GM18511 (cell line): ENCODE measurements at regions not wholly inside any gene's neighbourhood (a gene's known extent, or its start where the extent isn't known, plus 50 kb on each side); places are given as distances from the start of the nearest gene placed in this dataset.
"Not testable (repeated sequence)": the region's sequence is repeated elsewhere in the genome, so short reads cannot be mapped to it uniquely, and the experiment has no call there.

Source experiments
- ATAC-seq: cut with Tn5 transposase; IDR thresholded peaks from one replicate; pipeline ENCODE4 v1.9.1; 2021; ENCODE audit warnings: mild to moderate bottlenecking, moderate library complexity; ENCODE audit not compliant: unreplicated experiment

- ATAC-seq, result no peak
These were observed 600.7 kb upstream of the USP24 start for GRCh38 chr1:55815745-55816455.

GRCh38 chr1:55814967-55815366 is 599.8 kb upstream of the USP24 start:
- ATAC-seq, result no peak

DNA sequence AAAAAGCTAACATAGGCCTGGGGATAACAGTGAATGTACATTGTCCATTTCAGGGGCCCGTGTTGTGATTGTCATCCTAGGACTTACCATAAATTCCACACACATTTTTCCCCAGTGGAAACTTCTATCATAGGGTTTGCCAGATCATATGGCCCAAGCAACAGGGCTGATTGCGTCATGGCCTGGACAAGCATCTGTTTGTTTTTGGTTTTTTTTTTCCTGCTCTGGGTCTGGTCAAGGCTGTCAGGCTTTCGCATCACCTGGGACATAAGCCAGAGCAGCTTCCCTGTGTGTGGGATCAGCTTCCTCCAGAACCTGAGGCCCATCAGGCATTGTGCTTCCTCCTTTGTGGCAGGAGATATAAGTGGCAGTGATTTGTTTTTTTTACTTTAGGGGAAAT is 598.5 kb upstream of the USP24 start:
- no peak for ATAC-seq

- ATAC-seq, result no peak
These were observed 597.1 kb upstream of the USP24 start for GRCh38 chr1:55812281-55812680.

- ATAC-seq, result no peak
These were observed 593.1 kb upstream of the USP24 start for GRCh38 chr1:55808263-55808662.

DNA sequence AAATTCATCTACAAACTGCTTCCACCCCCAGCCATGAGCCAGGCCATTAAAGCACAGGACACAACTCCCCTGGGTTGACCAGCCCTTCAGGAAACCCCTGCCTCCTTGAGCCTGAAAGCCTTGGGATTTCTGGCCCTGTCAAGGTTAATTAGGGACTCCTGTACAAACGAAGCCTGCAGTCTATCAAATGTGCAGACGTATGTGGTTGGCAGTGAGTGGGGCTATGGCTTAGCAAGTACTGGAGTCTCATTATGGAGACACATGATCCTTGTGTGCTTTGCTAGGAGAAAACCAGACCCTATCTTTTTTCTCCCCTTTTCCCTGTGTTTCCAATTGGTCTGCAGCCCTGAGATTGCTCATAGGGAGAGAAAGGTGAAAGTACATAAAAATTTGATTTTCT is 588.3 kb upstream of the USP24 start:
- ATAC-seq, result no peak

- no peak for ATAC-seq
These were observed 586.3 kb upstream of the USP24 start for GRCh38 chr1:55801481-55801880.

DNA sequence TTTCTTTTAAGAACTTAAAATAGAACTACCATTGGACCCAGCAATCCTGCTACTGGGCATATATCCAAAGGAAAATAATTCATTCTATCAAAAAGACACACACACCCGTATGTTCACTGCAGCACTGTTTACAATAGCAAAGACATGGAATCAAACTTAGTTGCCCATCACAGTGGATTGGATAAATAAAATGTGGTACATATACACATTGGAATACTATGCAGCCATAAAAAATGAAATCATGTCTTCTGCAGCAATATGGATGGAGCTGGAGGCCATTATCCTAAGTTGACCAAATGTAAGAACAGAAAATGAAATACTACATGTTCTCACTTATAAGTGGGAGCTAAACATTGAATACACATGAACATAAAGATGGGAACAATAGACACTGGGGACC is 585.3 kb upstream of the USP24 start:
- no peak for ATAC-seq

DNA sequence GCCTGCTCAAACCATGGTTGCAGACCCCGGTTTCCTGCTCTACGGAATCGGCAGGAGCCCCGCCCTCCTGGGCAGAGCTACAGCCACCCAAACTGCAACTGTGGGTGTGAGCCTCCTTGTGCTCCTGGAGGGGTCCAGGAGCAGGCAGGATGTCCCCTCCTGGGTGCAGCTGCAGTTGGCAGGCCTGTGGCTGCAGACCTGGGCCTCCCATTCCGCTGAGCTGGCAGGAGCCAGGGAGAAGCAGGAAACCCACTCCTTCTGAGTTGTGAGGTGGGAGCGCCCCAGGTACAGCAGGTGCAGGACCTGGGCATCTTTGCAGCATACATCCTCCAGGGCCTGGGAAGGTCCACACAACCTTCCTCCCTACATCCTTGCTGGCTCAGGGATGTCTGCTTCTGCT is 578.7 kb upstream of the USP24 start:
- ATAC-seq, result no peak

GRCh38 chr1:55792870-55793269 is 577.7 kb upstream of the USP24 start:
- ATAC-seq, result no peak

- ATAC-seq, result no peak
These were observed 574.3 kb upstream of the USP24 start for GRCh38 chr1:55789466-55789865.

DNA sequence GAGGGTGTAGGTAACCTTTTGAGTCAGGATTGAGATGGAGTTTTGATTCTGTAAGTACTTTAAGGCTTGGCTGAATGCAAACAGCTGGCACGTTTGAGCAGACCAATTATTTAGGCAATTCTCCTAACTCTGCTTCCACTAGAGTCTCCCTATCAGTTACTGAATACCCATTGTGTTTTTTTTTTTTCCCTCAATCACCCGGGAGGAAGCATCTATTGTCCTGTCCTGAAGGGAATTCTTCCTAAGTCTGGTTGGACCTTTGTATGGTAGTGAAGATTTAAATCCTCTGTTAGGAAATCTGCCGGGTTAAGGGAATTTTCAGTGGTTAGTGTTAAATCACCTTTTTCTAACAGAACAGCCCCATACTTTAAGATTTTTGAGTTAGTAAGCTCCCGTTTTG is 571.2 kb upstream of the USP24 start:
- no peak for ATAC-seq

DNA sequence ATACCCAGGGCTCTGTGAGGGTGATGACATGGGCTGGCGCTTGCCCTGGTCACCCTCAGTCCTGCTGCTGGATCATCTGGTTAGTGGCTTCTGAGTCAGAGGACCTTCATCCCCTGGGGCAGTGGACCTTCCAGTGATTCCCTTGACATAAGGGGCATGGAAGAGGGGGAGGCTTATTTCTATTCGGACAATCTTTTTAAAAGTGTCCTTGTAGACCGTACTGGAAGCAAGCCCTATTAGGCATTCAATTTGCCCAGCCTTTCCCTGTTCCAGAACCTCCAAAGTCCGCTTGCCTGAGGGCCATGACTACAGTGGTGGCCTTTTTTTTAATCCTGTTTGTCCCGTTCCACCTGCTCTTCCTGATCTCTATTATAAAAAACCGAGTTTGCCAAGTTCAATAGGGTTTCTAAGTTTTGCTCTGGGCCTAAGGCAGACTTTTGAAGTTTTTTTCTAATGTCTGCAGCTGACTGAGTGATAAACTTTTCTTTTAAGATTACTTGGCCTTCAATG is 569.8 kb upstream of the USP24 start:
- ATAC-seq, result not testable (repeated sequence)

GRCh38 chr1:55781944-55782482 is 566.8 kb upstream of the USP24 start:
- no peak for ATAC-seq

GRCh38 chr1:55781003-55781402 is 565.8 kb upstream of the USP24 start:
- ATAC-seq, result no peak

DNA sequence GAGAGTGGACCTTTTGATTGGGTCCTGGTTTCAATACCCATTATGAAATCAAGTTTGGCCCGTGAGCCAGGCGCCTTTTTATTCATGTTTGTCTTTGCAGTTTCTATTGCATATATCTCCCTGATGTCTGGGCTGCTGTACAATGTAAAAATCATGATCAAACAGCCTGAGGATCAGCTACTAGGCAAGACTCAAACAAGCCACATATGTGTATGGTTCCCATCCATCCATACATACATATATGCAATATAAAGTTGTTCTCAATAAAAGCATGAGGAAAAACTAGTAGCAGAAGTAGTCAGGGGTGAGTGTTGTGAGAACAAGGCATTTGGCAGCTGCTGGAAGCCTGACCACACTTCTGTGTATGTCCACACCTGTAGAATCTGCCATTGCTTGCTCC is 562.4 kb upstream of the USP24 start:
- no peak for ATAC-seq

DNA sequence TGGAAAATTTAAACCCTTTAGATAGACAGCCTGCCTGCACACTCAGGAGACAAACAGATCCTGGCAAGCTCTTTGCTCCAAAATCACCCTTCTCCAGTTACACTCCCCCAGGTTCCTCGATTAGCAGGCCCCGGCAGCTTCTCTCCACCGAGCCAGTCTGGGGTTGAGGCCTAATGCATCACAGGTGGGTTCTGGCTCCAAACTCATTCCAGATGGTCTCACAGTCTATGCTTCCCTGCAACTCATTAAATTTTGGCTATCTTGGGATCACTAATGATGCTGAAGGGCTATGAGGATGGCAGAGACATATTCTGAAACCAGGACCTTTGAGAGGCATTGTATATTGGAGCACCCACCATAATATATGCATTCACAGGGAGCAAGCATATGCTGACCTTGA is 559.8 kb upstream of the USP24 start:
- ATAC-seq, result no peak

- no peak for ATAC-seq
These were observed 559.3 kb upstream of the USP24 start for GRCh38 chr1:55774446-55774845.

DNA sequence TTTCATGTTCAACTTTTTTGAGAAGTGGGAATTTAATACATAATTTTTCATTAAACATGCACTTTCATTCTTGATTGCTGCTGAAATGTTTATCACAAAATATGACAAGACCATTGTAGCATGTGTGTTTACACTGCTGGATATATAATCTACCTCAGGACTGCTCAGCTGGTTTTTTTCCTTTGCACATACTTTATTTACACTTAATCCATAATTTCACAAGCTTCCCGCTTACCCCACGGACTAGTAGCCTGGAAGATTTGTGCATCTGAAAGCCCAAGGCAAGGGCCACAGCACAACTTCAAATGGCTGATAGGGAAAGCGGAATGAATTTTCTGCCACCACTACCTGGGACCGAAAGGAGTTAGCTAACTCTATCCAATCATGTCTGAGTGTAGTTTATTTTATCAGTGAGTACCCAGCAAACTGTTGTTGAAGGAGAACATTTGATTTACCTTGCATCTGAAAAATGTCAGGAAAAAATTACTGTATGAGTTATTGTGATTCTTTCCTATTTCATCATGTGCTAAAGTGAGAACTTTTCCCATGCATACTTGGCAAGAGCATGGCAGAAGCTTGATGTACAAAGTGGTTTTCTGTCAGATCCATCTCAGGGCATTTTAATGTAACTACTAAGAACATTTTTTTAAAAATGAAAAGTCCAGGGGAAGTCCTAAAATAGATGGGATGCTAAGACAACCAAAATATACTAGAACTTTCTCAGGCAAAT is 558.2 kb upstream of the USP24 start:
- ATAC-seq, result no peak

DNA sequence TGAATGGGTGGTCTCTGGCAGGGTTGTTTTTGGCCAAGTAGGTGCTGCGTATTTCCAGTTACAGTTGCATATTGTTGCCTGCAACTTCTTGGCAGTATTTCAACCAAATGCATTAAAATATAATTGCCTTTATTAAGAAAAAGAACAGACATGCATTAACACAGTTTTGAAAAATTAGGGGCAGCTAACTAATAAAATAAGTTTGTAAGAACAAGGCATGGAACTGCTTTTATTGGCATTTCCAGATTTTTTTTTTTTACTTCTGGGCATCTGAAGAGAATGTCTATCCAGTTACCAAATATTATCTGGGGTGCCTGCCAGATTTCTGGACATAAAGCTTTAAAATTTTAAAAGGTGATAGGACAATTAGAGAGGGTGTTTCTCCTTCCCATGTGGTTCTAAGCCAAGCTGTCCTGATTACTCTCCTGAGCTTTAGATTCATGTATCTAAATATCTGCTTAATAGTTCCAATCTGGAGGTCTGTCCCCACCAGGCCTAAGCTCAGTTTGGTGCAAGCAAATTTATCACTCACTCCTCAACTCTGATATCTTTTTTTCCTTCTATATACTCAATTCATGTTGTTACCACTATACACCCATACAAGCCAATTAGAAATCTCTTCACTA is 553.3 kb upstream of the USP24 start:
- ATAC-seq, result no peak

DNA sequence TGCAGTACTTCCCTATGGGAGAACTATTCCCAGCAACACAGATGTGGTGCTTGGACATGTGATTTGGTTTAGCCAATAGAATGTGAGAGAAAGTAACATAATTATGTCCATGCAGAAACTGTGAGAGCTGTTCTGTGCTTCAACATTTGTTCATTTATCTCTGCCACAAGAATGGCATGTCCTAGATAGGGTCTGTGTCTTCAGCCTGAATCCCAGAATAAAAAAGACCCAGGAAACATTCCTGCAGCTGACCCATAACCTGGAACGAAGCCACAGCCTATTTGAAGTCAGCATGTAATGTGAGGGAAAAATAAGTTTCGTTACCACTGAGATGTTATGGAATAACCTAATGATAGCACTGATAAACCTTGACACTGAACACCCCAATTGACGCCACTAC is 552.0 kb upstream of the USP24 start:
- ATAC-seq, result no peak

DNA sequence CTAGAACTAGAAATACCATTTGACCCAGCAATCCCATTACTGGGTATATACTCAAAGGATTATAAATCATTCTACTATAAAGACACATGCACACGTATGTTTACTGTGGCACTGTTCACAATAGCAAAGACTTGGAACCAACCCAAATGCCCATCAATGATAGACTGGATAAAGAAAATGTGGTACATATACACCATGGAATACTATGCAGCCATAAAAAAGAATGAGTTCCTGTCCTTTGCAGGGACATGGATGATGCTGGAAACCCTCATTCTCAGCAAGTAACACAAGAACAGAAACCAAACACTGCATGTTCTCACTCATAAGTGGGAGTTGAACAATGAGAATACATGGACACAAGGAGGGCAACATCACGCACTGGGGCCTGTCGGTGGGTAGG is 550.3 kb upstream of the USP24 start:
- not testable (repeated sequence) for ATAC-seq
